Spleen (tissue), 11 donors: ENCODE measurements at regions not wholly inside any gene's neighbourhood (a gene's known extent, or its start where the extent isn't known, plus 50 kb on each side); places are given as distances from the start of the nearest gene placed in this dataset.
A peak's percentile ranks its signal among the peaks of the same experiment; 100 is the strongest.

Experiments
- DNase-seq: peaks from one replicate; pipeline ENCODE4 v3.0.0-alpha.2; 2020
- H3K27ac ChIP-seq, 8 donors: fragments of 200-600 bp; sonication (generic) in 7 of 8; 1 replicate in 4 of 8; 2 replicates in 4 of 8; pipeline versions ENCODE4 v1.5.0 to v1.8.0; 2016 to 2021; ENCODE audit warnings: inconsistent platforms in 4 of 8, mild to moderate bottlenecking in 4 of 8, moderate library complexity in 1 of 8
- H3K27me3 ChIP-seq, 7 donors: fragments of 200-600 bp; sonication (generic) in 6 of 7; replicated peaks in 1 of 7; 1 replicate in 4 of 7; 2 replicates in 3 of 7; pipeline versions ENCODE4 v1.5.0 to v1.8.0; 2016 to 2021; ENCODE audit warnings: inconsistent platforms in 3 of 7, mild to moderate bottlenecking in 1 of 7
- H3K36me3 ChIP-seq, 6 donors: fragments of 200-600 bp; sonication (generic) in 5 of 6; 1 replicate in 4 of 6; 2 replicates in 2 of 6; pipeline versions ENCODE4 v1.5.0 to v1.8.0; 2016 to 2021; ENCODE audit warnings: inconsistent platforms in 2 of 6
- H3K4me1 ChIP-seq, 6 donors: fragments of 200-600 bp; sonication (generic) in 5 of 6; 1 replicate in 3 of 6; 2 replicates in 3 of 6; pipeline versions ENCODE4 v1.5.0 to v1.8.0; 2016 to 2021; ENCODE audit warnings: inconsistent platforms in 3 of 6
- H3K4me3 ChIP-seq, 8 donors: fragments of 200-600 bp; sonication (generic) in 7 of 8; 1 replicate in 4 of 8; 2 replicates in 4 of 8; pipeline versions ENCODE4 v1.5.0 to v1.8.0; 2016 to 2021; ENCODE audit warnings: inconsistent platforms in 4 of 8, mild to moderate bottlenecking in 4 of 8, moderate library complexity in 2 of 8
- H3K9me3 ChIP-seq, 8 donors: fragments of 200-600 bp; sonication (generic) in 7 of 8; 1 replicate in 4 of 8; 2 replicates in 4 of 8; pipeline versions ENCODE4 v1.5.0 to v1.8.0; 2016 to 2021; ENCODE audit warnings: inconsistent platforms in 4 of 8
- CTCF ChIP-seq, 11 experiments: fragments of 200-600 bp in 7 of 11; fragments of 450-650 bp in 4 of 11; sonication (generic) in 4 of 11; IDR thresholded peaks in 8 of 11; conservative IDR thresholded peaks in 3 of 11; 1 replicate in 7 of 11; 2 replicates in 4 of 11; pipeline versions ENCODE4 v1.4.0 to v1.8.0; 2016 to 2021; ENCODE audit warnings: antibody characterized with exemption in 11 of 11, inconsistent platforms in 4 of 11, mild to moderate bottlenecking in 1 of 11
- POLR2A ChIP-seq, 3 donors: fragments of 450-650 bp; IDR thresholded peaks; one replicate each; pipeline ENCODE4 v1.5.1; 2017; ENCODE audit warnings: antibody characterized with exemption in 3 of 3, mild to moderate bottlenecking in 1 of 3
- POLR2AphosphoS5 ChIP-seq, 3 donors: sonication (generic); formaldehyde crosslinking; IDR thresholded peaks; one replicate each; pipeline ENCODE4 v1.5.1; 2017; ENCODE audit warnings: antibody characterized with exemption in 3 of 3
- WGBS, 5 donors: extraction: QIAGEN DNeasy Blood & Tissue Kit in 3 of 5; methylation state at CpG; one replicate each; pipeline versions ENCODE4 v1.1.5 to v1.1.7; 2013 to 2018; 5-methylcytosine and 5-hydroxymethylcytosine counted together
- intact Hi-C: fragments of 100-400 bp; cut with DNase I; formaldehyde crosslinking; loops from one replicate; pipeline ENCODE4 v1.15.0; 2023; ENCODE audit warnings: low total_unique reads
- donor health status: healthy with polysubstance abuse.
- donor health status: DM: no; HTN: no; CAD: no; lungs with moderate emphysema.
- donor health status: DM: no; HTN: no; CAD: no.
- donor health status: Bipolar disorder and iron deficiency.
- donor health status: healthy.
- donor health status: DM: no; HTN: no; CAD: no.
- donor health status: DM: yes; HTN: yes; CAD: no.

- H3K4me3 ChIP-seq: no peak overlapping the region
These were observed 716.7 kb downstream of the DIAPH3 start for GRCh38 chr13:59447031-59447430.

GRCh38 chr13:59447846-59448620, 715.7 kb downstream of the DIAPH3 start:
- Histone ChIP-seq H3K9me3 (no peaks in the 10 kb centered on the region), H3K4me1 (peaks cover 0 to 53% (median 14%) of the 10 kb centered on the region in 6 donors), H3K27ac (peak overlapping the region in 7 of 8 donors; percentile 22 to 77 (median 58)), H3K4me3 (no peak overlapping the region), H3K27me3 (no peaks in the 10 kb centered on the region), H3K36me3 (no peaks in the 10 kb centered on the region)
- TF ChIP-seq POLR2A (IDR thresholded peaks at IDR 0.05) (no peak), POLR2AphosphoS5 (IDR thresholded peaks at IDR 0.05) (no peak), CTCF (IDR thresholded peaks at IDR 0.05 in 8 of 11, conservative IDR thresholded peaks at IDR 0.05 in 3 of 11) (no peak)
- WGBS, 5 donors: 78 to 89% (median 86%) methylated on average over 6 of the region's 6 CpGs
- intact Hi-C loops: no loop called here
- no peak for DNase-seq

More at GRCh38 chr13:59447031-59447430, 716.7 kb downstream of the DIAPH3 start:
- Histone ChIP-seq H3K9me3 (no peaks in the 10 kb centered on the region), H3K27ac (peak overlapping the region in 7 of 8 donors; percentile 22 to 77 (median 58)), H3K36me3 (no peaks in the 10 kb centered on the region), H3K4me1 (peaks cover 0 to 48% (median 10%) of the 10 kb centered on the region in 6 donors), H3K27me3 (no peaks in the 10 kb centered on the region)
- DNase-seq: no peak
- intact Hi-C loops: no loop called here
- TF ChIP-seq CTCF (IDR thresholded peaks at IDR 0.05 in 8 of 11, conservative IDR thresholded peaks at IDR 0.05 in 3 of 11) (no peak), POLR2AphosphoS5 (IDR thresholded peaks at IDR 0.05) (no peak), POLR2A (IDR thresholded peaks at IDR 0.05) (no peak)

GRCh38 chr13:59449750-59450149, 714.0 kb downstream of the DIAPH3 start:
- no peak overlapping the region for H3K4me3 ChIP-seq
- H3K27ac ChIP-seq: peak overlapping the region in 7 of 8 donors; percentile 53 to 83 (median 73)
- intact Hi-C loops: no loop called here
- no peaks in the 10 kb centered on the region for H3K9me3 ChIP-seq
- no peak for DNase-seq
- no peaks in the 10 kb centered on the region for H3K36me3 ChIP-seq
- no peaks in the 10 kb centered on the region for H3K27me3 ChIP-seq
- H3K4me1 ChIP-seq: peaks cover 0 to 40% (median 9%) of the 10 kb centered on the region in 6 donors
- WGBS, 5 donors: 50 to 66% (median 56%) methylated on average over 4 of the region's 4 CpGs
- TF ChIP-seq POLR2AphosphoS5 (IDR thresholded peaks at IDR 0.05) (peak in 1 of 3 donors; percentile 70), CTCF (IDR thresholded peaks at IDR 0.05 in 8 of 11, conservative IDR thresholded peaks at IDR 0.05 in 3 of 11) (no peak), POLR2A (IDR thresholded peaks at IDR 0.05) (no peak)

GRCh38 chr13:59450229-59450628, 713.5 kb downstream of the DIAPH3 start:
- no peak for DNase-seq
- H3K27ac ChIP-seq: peak overlapping the region in 7 of 8 donors; percentile 53 to 83 (median 73)
- no peaks in the 10 kb centered on the region for H3K36me3 ChIP-seq
- intact Hi-C loops: no loop called here
- TF ChIP-seq CTCF (IDR thresholded peaks at IDR 0.05 in 8 of 11, conservative IDR thresholded peaks at IDR 0.05 in 3 of 11) (no peak), POLR2A (IDR thresholded peaks at IDR 0.05) (no peak), POLR2AphosphoS5 (IDR thresholded peaks at IDR 0.05) (no peak)
- no peaks in the 10 kb centered on the region for H3K27me3 ChIP-seq
- no peaks in the 10 kb centered on the region for H3K9me3 ChIP-seq
- peaks cover 0 to 35% (median 9%) of the 10 kb centered on the region in 6 donors for H3K4me1 ChIP-seq
- no peak overlapping the region for H3K4me3 ChIP-seq
- 50 to 78% (median 74%) methylated on average over 1 of the region's 1 CpG for WGBS, 5 donors
